Mesenchymal stem cell (in vitro differentiated cells and primary cell): ENCODE measurements at regions not wholly inside any gene's neighbourhood (a gene's known extent, or its start where the extent isn't known, plus 50 kb on each side); places are given as distances from the start of the nearest gene placed in this dataset.
"Not testable (repeated sequence)": the region's sequence is repeated elsewhere in the genome, so short reads cannot be mapped to it uniquely, and the experiment has no call there.

ENCODE experiments used
- DNase-seq: peaks from one replicate; pipeline ENCODE4 v3.0.0-alpha.2; 2013
- H2AFZ ChIP-seq: one replicate; pipeline ENCODE4 v1.6.1; 2013; ENCODE audit warnings: low read depth, mild to moderate bottlenecking, control low read depth, inconsistent platforms, low read length, moderate library complexity
- H2AK5ac ChIP-seq: 2 replicates; pipeline ENCODE4 v1.6.1; 2013; ENCODE audit warnings: low read length, moderate library complexity, mild to moderate bottlenecking, inconsistent platforms; ENCODE audit not compliant: severe bottlenecking
- H2BK120ac ChIP-seq: one replicate; pipeline ENCODE4 v1.6.1; 2013; ENCODE audit warnings: low read depth, mild to moderate bottlenecking, inconsistent platforms, low read length, moderate library complexity
- H2BK12ac ChIP-seq, 2 experiments: one replicate each; pipeline ENCODE4 v1.6.1; 2013; ENCODE audit warnings: inconsistent platforms in 2 of 2, low read length in 2 of 2, mild to moderate bottlenecking in 2 of 2, moderate library complexity in 2 of 2, control low read depth in 1 of 2
- H2BK15ac ChIP-seq: one replicate; pipeline ENCODE4 v1.6.1; 2013; ENCODE audit warnings: mild to moderate bottlenecking, low read depth, inconsistent platforms; ENCODE audit not compliant: poor library complexity, severe bottlenecking
- H2BK5ac ChIP-seq: 2 replicates; pipeline ENCODE4 v1.6.1; 2013; ENCODE audit warnings: low read depth, mild to moderate bottlenecking, low read length, control low read depth, inconsistent platforms; ENCODE audit not compliant: poor library complexity, severe bottlenecking
- H3K14ac ChIP-seq, 2 experiments: one replicate each; pipeline ENCODE4 v1.6.1; 2013; ENCODE audit warnings: inconsistent platforms in 2 of 2, low read length in 2 of 2, control low read depth in 1 of 2, mild to moderate bottlenecking in 1 of 2, moderate library complexity in 1 of 2
- H3K18ac ChIP-seq, 2 experiments: one replicate each; pipeline ENCODE4 v1.6.1; 2013; ENCODE audit warnings: inconsistent platforms in 2 of 2, low read length in 2 of 2, control low read depth in 1 of 2, low read depth in 1 of 2, mild to moderate bottlenecking in 1 of 2
- H3K23ac ChIP-seq, 2 experiments: one replicate each; pipeline ENCODE4 v1.6.1; 2013; ENCODE audit warnings: inconsistent platforms in 2 of 2, low read length in 2 of 2, mild to moderate bottlenecking in 2 of 2, moderate library complexity in 2 of 2, control low read depth in 1 of 2
- H3K27ac ChIP-seq: 2 replicates; pipeline ENCODE4 v1.5.1; 2013; ENCODE audit warnings: mild to moderate bottlenecking, moderate library complexity, low read length, control low read depth, inconsistent platforms; ENCODE audit not compliant: poor library complexity, severe bottlenecking
- H3K27me3 ChIP-seq, 2 experiments: 2 replicates each; pipeline versions ENCODE4 v1.6.1 to v1.7.0; 2013; ENCODE audit warnings: low read length in 2 of 2, mild to moderate bottlenecking in 2 of 2, moderate library complexity in 2 of 2, control low read depth in 1 of 2, inconsistent platforms in 1 of 2; ENCODE audit not compliant: control insufficient read depth in 1 of 2, insufficient read depth in 1 of 2
- H3K36me3 ChIP-seq, 2 experiments: 2 replicates each; pipeline versions ENCODE4 v1.6.1 to v1.7.0; 2013; ENCODE audit warnings: low read length in 2 of 2, control low read depth in 1 of 2, inconsistent platforms in 1 of 2, low read depth in 1 of 2, mild to moderate bottlenecking in 1 of 2; ENCODE audit not compliant: insufficient read depth in 2 of 2, control insufficient read depth in 1 of 2
- H3K4ac ChIP-seq, 2 experiments: one replicate each; pipeline ENCODE4 v1.6.1; 2013; ENCODE audit warnings: inconsistent platforms in 2 of 2, low read length in 2 of 2, mild to moderate bottlenecking in 2 of 2, moderate library complexity in 2 of 2, control low read depth in 1 of 2, low read depth in 1 of 2
- H3K4me1 ChIP-seq: 2 replicates; pipeline ENCODE4 v1.6.1; 2013; ENCODE audit warnings: low read depth, low read length, control low read depth; ENCODE audit not compliant: control insufficient read depth, insufficient read depth
- H3K4me2 ChIP-seq: 2 replicates; pipeline ENCODE4 v1.6.1; 2013; ENCODE audit warnings: low read length, mild to moderate bottlenecking, inconsistent platforms; ENCODE audit not compliant: poor library complexity, severe bottlenecking
- H3K4me3 ChIP-seq, 2 experiments: 2 replicates each; pipeline versions ENCODE4 v1.5.1 to v1.7.0; 2013; ENCODE audit warnings: low read length in 2 of 2, mild to moderate bottlenecking in 2 of 2, control low read depth in 1 of 2, low read depth in 1 of 2; ENCODE audit not compliant: insufficient read depth in 1 of 2
- H3K79me1 ChIP-seq: replicated peaks from 2 replicates; pipeline ENCODE4 v1.6.1; 2013; ENCODE audit warnings: mild to moderate bottlenecking, control low read depth, low read length, inconsistent platforms; ENCODE audit not compliant: poor library complexity, severe bottlenecking
- H3K9ac ChIP-seq: 2 replicates; pipeline ENCODE4 v1.7.0; 2013; ENCODE audit warnings: mild to moderate bottlenecking, low read length, moderate library complexity
- H3K9me3 ChIP-seq: 2 replicates; pipeline ENCODE4 v1.7.0; 2013; ENCODE audit warnings: mild to moderate bottlenecking, low read length; ENCODE audit not compliant: control insufficient read depth
- H4K8ac ChIP-seq: one replicate; pipeline ENCODE4 v1.6.1; 2013; ENCODE audit warnings: inconsistent platforms, mild to moderate bottlenecking, low read length, moderate library complexity
- H4K91ac ChIP-seq: one replicate; pipeline ENCODE4 v1.6.1; 2013; ENCODE audit warnings: mild to moderate bottlenecking, low read length, inconsistent platforms
- WGBS: methylation state at CpG from one replicate; pipeline ENCODE4 v1.1.7; 2013; ENCODE audit warnings: mixed read lengths; 5-methylcytosine and 5-hydroxymethylcytosine counted together

GRCh38 chr1:182325339-182325738 lies 66.3 kb downstream of the GLUL start:
- Histone ChIP-seq H2AK5ac (no peak overlapping the region), H3K18ac (no peak overlapping the region), H3K9ac (no peak overlapping the region), H3K4me2 (no peak overlapping the region), H2BK5ac (no peak overlapping the region), H2AFZ (no peak overlapping the region), H3K4ac (no peak overlapping the region), H3K27me3 (no peaks in the 10 kb centered on the region), H2BK120ac (no peak overlapping the region), H4K91ac (no peak overlapping the region), H3K23ac (no peak overlapping the region), H3K14ac (no peak overlapping the region), H3K36me3 (no peaks in the 10 kb centered on the region), H3K4me3 (no peak overlapping the region), H3K79me1 (no peaks in the 10 kb centered on the region), H2BK15ac (no peak overlapping the region), H3K27ac (no peak overlapping the region), H4K8ac (no peak overlapping the region), H2BK12ac (no peak overlapping the region), H3K9me3 (no peaks in the 10 kb centered on the region), H3K4me1 (no peaks in the 10 kb centered on the region)
- no peak for DNase-seq
- WGBS: 54% methylated on average over 1 of the region's 2 CpGs

GRCh38 chr1:182321532-182321931 lies 70.1 kb downstream of the GLUL start:
- not testable (repeated sequence) for H4K91ac ChIP-seq, H3K27ac ChIP-seq, H2BK12ac ChIP-seq, H2BK5ac ChIP-seq, DNase-seq, H3K4ac ChIP-seq, H3K9me3 ChIP-seq, H3K27me3 ChIP-seq, H3K14ac ChIP-seq, H2AFZ ChIP-seq, H3K36me3 ChIP-seq, H2BK15ac ChIP-seq, H2AK5ac ChIP-seq, H3K4me3 ChIP-seq, H3K4me1 ChIP-seq, H3K9ac ChIP-seq, H3K23ac ChIP-seq, H3K18ac ChIP-seq, H2BK120ac ChIP-seq, H3K79me1 ChIP-seq, H3K4me2 ChIP-seq, H4K8ac ChIP-seq
- no CpG with 5 or more reads among the region's 6 CpGs for WGBS

- DNase-seq: no peak
- Histone ChIP-seq H3K79me1 (no peaks in the 10 kb centered on the region), H3K4ac (no peak overlapping the region), H3K9ac (no peak overlapping the region), H3K23ac (no peak overlapping the region), H3K18ac (no peak overlapping the region), H3K9me3 (no peaks in the 10 kb centered on the region), H4K8ac (no peak overlapping the region), H2BK5ac (no peak overlapping the region), H2AK5ac (no peak overlapping the region), H3K27me3 (peaks cover 0 to 8% of the 10 kb centered on the region in 2 experiments), H2BK120ac (no peak overlapping the region), H3K4me1 (no peaks in the 10 kb centered on the region), H3K14ac (no peak overlapping the region), H2BK12ac (no peak overlapping the region), H3K27ac (no peak overlapping the region), H3K4me3 (no peak overlapping the region), H3K4me2 (no peak overlapping the region), H4K91ac (no peak overlapping the region), H2BK15ac (no peak overlapping the region), H3K36me3 (no peaks in the 10 kb centered on the region), H2AFZ (no peak overlapping the region)
- whole genome bisulfite sequencing: 89% methylated on average over 1 of the region's 1 CpG
Measured at GRCh38 chr1:182317611-182318161, 73.9 kb downstream of the GLUL start.

- not testable (repeated sequence) for H2BK12ac ChIP-seq, H2BK15ac ChIP-seq, H3K9ac ChIP-seq, H4K8ac ChIP-seq, H3K9me3 ChIP-seq, H3K27ac ChIP-seq, H3K27me3 ChIP-seq, H2BK120ac ChIP-seq, H2BK5ac ChIP-seq, H2AK5ac ChIP-seq, H3K4ac ChIP-seq, H3K18ac ChIP-seq, H3K4me3 ChIP-seq, H3K23ac ChIP-seq, DNase-seq, H3K79me1 ChIP-seq, H2AFZ ChIP-seq, H3K4me2 ChIP-seq, H3K36me3 ChIP-seq, H3K14ac ChIP-seq, H4K91ac ChIP-seq, H3K4me1 ChIP-seq
- WGBS: 71% methylated on average over 3 of the region's 3 CpGs
Measured at GRCh38 chr1:182316454-182316853, 75.1 kb downstream of the GLUL start.
